GM12878 (cell line): ENCODE measurements at regions not wholly inside any gene's neighbourhood (a gene's known extent, or its start where the extent isn't known, plus 50 kb on each side); places are given as distances from the start of the nearest gene placed in this dataset.

ENCODE experiments used
- ATF3 ChIP-seq: IDR thresholded peaks from 2 replicates; pipeline ENCODE4 v1.6.1; 2011; ENCODE audit warnings: low read depth, mild to moderate bottlenecking, low read length, moderate library complexity, borderline replicate concordance; ENCODE audit errors: extremely low read depth
- BCL11A ChIP-seq: IDR thresholded peaks from 2 replicates; pipeline ENCODE4 v1.6.1; 2011; ENCODE audit warnings: low read depth, low read length
- CTCF ChIP-seq, 3 experiments: IDR thresholded peaks in 2 of 3; conservative IDR thresholded peaks in 1 of 3; 2 replicates each; pipeline ENCODE4 v1.5.1; 2011; ENCODE audit warnings: low read depth in 3 of 3, low read length in 3 of 3, mild to moderate bottlenecking in 3 of 3, control low read depth in 2 of 3, moderate library complexity in 2 of 3, inconsistent platforms in 1 of 3, mixed read lengths in 1 of 3; ENCODE audit not compliant: control insufficient read depth in 2 of 3, insufficient read depth in 1 of 3; ENCODE audit errors: extremely low read depth in 1 of 3
- FOXM1 ChIP-seq: IDR thresholded peaks from 2 replicates; pipeline ENCODE4 v1.6.1; 2012; ENCODE audit warnings: low read depth, mild to moderate bottlenecking, inconsistent platforms, low read length, moderate library complexity
- KDM1A ChIP-seq: fragments of 200-600 bp; sonication (generic); IDR thresholded peaks from 2 replicates; pipeline ENCODE4 v1.6.1; 2016; ENCODE audit warnings: borderline replicate concordance
- NR2F1 ChIP-seq: fragments of 450-650 bp; conservative IDR thresholded peaks from 2 replicates; pipeline ENCODE4 v1.6.1; 2017; ENCODE audit warnings: mild to moderate bottlenecking
- POLR2AphosphoS5 ChIP-seq: IDR thresholded peaks from 2 replicates; pipeline ENCODE4 v1.6.1; 2011; ENCODE audit warnings: mild to moderate bottlenecking, low read length, inconsistent platforms
- RFX5 ChIP-seq: IDR thresholded peaks from 2 replicates; pipeline ENCODE4 v1.6.1; 2011; ENCODE audit warnings: low read depth, low read length, improper control_type of control experiment
- SIN3A ChIP-seq: IDR thresholded peaks from 2 replicates; pipeline ENCODE4 v1.6.1; 2012; ENCODE audit warnings: low read depth, low read length, improper control_type of control experiment
- SRF ChIP-seq, 2 experiments: IDR thresholded peaks; 2 replicates each; pipeline ENCODE4 v1.6.1; 2011; ENCODE audit warnings: low read depth in 2 of 2, low read length in 2 of 2, mild to moderate bottlenecking in 1 of 2, moderate library complexity in 1 of 2
- YY1 ChIP-seq: IDR thresholded peaks from 2 replicates; pipeline ENCODE4 v1.6.1; 2011; ENCODE audit warnings: low read depth, mild to moderate bottlenecking, low read length
- ZNF24 ChIP-seq: fragments of 450-650 bp; IDR thresholded peaks from 2 replicates; pipeline ENCODE4 v1.6.1; 2017; ENCODE audit warnings: antibody characterized with exemption, mild to moderate bottlenecking

GRCh38 chr4:69025999-69026387 lies 70.3 kb upstream of the UGT2B7 start:
- TF ChIP-seq NR2F1, result no peak
- TF ChIP-seq FOXM1, result no peak
- TF ChIP-seq YY1, result no peak
- TF ChIP-seq RFX5, result no peak
- TF ChIP-seq SRF (IDR thresholded peaks at IDR 0.05; ENCODE audit: low read depth in 2 of 2, low read length in 2 of 2), result no peak
- TF ChIP-seq POLR2AphosphoS5, result no peak
- no peak for TF ChIP-seq CTCF (IDR thresholded peaks at IDR 0.05 in 2 of 3, conservative IDR thresholded peaks at IDR 0.05 in 1 of 3; ENCODE audit: control insufficient read depth in 2 of 3, extremely low read depth in 1 of 3, insufficient read depth in 1 of 3, low read depth in 3 of 3, low read length in 3 of 3)
- TF ChIP-seq SIN3A, result no peak
- TF ChIP-seq ATF3, result no peak
- TF ChIP-seq KDM1A, result no peak
- no peak for TF ChIP-seq BCL11A
- no peak for TF ChIP-seq ZNF24
